GM19035 (cell line): ENCODE measurements at regions not wholly inside any gene's neighbourhood (a gene's known extent, or its start where the extent isn't known, plus 50 kb on each side); places are given as distances from the start of the nearest gene placed in this dataset.

ENCODE experiments used
- ATAC-seq: cut with Tn5 transposase; IDR thresholded peaks from one replicate; pipeline ENCODE4 v1.9.1; 2021; ENCODE audit not compliant: unreplicated experiment

DNA sequence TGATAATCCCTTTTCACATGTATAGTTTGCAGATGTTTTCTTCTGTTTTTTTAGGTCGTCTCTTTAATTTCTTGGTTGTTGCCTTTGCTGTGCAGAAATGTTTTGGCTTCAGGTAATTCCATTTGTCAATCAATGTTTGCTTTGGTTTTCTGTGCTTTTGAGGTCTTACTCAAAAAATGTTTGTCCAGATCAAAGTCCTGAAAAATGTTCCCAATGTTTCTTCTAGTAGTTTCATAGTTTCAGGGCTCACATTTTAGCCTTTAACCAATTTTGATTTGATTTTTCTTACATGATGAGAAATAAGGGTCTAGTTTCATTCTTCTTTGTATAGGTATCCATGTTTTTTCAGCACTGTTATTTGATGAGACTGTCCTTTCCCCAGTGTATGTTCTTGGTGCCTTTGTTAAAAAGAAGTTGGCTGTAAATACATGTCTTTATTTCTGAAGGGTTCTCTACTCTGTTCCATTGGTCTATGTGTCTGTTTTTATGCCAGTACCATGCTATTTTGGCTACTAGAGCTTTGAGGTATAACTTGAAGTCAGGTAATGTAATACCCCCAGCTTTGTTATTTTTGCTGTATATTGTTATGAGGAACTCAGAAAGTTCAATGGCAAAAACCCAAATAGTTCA is 578.7 kb upstream of the SEL1L start:
- ATAC-seq = no peak

DNA sequence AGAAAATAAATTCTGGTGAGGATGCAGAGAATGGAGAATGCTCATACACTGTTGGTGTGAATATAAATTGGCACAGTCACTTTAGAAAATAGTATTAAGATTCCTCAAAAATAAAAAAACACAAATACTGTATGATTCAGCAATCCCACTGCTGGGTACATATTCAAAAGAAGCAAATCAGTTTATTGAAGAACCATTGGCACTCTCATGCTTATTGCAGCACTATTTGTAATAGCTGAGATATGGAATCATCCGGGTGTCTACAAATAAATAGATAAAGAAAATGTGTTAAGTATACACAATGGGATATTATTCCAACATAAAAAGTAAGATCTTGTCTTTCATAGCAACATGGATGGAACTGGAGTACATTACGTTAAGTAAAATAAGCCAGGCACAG is 579.4 kb upstream of the SEL1L start:
- no peak for ATAC-seq

DNA sequence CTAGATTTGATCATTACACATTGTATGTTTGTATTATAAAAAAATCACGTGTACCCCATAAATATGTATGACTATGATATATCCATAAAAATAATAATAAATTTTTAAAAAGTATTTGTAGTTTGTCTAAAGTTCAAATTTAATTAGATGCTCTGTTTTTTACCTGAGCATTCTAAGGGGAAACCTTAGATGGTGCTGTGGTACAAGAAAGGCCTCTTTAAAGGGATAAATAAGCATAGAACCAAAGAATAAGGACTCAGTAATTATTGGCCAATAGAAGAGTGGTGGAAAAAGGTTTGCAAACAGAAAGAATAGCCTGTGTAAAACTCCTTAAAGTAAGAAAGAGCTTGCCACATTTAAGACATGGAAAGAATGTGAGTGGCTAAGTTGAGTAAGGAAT is 580.1 kb upstream of the SEL1L start:
- ATAC-seq = no peak

DNA sequence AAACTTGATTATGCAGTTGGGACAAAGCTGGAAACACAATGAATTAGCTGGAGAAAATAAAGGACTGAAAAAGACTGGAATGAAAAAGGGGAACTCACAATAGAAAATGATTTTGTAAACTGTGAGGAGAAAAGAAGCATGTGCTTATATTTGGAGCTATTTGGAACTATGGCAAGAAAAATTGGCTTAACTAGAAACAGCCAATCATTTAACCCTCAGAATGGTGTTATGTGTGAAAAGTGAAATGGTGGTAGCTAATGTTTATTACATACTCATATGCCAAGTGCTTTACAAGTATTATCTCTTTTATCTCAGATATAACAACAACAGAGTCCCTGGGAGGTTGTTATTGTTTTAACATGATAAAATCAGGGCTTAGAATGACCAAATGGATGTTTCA is 583.1 kb upstream of the SEL1L start:
- no peak for ATAC-seq

DNA sequence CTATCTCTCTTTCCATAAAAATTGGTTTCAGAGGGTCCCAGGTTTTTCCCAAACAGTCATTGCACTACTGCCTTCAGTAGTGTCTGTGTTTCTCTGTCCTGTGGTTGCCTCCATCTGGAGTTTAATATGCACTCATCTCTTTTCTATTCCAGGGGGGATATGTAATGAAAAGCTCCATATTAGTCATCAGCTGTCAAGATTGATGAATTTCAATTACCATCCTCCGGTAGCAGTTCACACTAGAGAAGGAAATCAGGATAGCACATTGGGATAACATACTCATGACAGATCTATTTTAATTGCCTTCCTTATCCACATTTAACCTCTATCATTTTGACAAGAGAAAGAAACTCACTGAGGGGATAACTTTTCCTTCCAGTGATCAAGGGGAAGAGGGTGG is 589.0 kb upstream of the SEL1L start:
- no peak for ATAC-seq

DNA sequence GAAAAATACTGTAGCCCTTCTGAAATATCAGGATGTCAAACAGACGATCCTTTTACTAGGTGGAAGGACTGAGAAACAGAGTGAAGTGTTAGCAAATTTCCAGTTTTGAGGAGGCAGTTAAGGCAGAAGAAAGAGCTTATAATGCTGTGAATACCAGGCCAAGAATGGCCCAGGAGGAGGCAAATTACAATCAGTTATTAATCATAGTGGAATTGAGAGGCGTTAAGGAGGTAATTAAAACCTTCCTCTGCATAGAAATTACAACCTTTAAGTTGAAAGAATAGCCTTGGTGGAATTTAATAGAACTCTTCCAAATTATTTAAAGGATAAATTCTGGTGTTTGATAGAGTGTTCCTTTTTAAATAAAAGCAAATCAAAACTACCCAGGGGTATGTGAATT is 590.9 kb upstream of the SEL1L start:
- no peak for ATAC-seq

DNA sequence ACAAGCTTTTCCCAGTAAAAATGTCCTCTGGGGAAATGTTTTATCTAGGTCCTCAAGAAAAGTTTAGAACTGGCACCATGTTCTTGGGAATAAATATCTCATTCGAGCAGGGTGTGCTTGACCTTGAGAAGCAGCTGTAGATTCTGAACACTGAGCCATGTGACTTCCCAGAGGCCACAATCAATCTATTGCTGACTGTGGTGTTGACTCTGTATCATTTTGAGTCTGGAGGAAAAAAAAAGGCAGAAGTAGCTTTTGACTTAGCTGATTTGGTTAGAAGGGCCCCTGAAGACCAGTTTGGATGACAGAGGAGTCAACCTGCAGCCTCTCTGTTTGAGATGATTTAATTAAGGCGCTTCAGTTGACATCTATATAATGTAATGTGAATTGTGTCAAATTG is 592.4 kb upstream of the SEL1L start:
- no peak for ATAC-seq

DNA sequence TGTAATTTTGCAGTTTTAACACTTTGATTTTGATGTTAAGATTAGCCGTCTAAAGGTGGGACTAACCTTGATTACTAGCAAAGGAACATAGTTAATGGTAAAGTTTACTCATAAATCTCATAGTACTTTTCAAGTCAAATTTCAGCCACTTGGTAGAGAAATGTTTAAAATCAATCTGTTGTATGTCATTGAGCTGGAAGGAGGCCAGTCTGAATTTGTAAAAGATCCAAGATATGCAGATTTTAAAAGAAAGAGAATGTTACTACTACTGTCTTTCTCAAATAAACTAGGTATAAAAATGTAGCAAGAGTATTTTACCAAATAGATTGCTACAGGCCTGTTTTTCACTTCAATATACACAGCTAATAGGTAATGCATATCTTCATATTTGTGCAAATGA is 600.8 kb upstream of the SEL1L start:
- ATAC-seq = no peak

DNA sequence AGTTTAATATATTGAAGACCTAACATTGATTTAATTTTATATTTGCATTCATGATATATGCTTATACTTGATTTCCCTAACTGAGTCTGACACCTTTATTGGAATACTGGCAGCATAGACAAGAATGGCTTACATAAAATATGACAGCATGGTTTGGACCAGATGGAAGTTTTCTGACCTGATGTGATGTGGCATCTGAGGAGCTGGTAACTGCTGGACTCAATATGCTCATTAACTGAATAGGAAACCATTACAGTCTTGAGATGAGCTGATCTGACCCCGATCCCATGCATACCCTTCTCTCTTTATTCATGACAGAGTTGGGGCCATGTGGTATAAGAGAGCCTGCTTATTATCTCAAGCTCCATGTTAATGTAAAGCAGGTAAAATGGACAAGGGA is 604.8 kb upstream of the SEL1L start:
- no peak for ATAC-seq

DNA sequence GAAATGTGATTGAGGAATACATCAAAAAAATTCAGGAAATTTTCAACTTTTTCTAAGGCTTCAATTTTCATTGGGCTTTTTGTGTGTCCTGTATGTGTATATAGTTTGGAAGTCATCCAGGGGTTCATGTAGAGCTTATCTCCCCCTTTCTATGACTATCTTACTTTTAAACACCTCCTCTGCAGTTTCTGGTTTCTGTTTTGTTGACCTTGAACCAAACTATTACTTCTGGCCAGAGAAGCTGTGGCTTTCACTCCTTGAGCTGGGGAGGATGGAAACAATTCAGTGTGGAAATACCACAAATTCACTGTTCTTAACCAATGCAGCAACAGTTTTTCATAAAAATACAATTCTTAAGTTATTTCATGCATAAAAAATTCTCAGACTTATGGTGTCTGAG is 613.2 kb upstream of the SEL1L start:
- ATAC-seq = no peak

DNA sequence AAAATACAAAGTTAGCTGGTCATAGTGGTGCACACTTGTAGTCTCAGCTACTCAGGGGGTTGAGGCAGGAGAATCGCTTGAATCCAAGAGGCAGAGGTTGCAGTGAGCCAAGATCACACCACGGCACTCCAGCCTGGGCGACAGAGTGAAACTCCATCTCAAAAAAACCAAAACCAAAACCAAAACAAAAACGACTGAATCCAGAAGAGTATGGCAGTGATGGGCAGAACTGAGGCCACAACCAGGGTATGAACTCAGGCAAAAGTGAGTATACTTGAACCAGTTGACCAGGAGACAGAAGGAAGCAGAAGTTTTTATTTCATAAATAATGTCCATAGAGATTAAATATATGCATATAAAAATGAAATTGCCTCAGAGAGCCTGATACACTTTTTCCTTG is 620.0 kb upstream of the SEL1L start:
- ATAC-seq = no peak

DNA sequence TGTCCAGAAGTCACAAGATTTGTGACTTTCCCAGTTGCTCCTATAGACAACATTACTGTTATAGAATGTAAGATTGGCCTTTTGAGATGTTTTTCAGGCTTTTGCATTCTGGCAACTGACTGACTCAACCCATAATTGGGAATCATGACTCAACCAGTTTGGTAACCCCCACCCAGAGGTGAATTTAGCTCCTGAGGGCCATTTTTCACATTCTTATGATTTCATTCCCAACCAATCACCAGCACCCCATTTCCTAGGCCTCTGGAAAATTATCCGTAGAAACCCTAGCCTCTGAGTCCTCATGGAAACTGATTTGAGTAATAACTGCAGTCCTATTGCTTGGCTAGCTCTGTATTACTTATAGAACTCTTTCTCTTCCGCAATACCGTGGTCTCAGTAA is 626.0 kb upstream of the SEL1L start:
- ATAC-seq = no peak

DNA sequence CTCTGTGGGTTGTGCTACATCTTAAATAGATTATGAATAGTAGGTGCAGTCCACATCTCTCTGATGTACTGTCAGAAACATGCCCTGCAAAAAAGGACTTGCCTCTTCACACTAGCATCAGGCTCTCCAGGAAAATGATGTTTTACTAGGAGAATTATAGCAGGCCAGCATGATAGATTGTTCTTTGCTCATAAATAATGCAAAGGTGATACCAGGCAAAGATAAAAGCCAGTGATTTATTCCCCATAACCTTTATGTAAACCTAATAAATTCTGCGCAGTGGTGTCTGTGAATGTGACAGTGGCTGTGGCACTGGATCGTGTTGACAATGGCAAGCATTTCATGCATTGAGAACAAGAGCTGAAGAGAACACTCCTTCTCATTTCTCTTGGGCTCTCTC is 646.5 kb upstream of the SEL1L start:
- no peak for ATAC-seq

DNA sequence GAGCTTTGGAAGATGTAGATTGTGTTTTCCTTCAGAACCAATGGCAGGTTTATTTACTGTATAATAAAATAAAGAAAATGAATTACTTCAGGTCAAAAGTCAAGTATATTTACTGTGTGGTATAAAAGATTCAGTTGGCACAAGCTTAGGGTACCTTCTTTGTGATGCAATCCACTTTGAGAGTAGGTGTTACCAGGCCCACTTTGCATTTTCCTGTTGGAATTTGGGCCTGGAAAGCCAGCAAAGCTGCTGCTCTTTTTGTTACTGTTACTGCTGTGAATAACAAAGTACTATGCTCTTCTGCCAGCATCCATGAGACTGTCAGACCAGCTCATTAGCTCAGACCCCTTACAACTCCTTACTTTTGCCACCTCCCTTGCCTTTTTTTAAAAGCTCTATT is 649.0 kb upstream of the SEL1L start:
- ATAC-seq = no peak

DNA sequence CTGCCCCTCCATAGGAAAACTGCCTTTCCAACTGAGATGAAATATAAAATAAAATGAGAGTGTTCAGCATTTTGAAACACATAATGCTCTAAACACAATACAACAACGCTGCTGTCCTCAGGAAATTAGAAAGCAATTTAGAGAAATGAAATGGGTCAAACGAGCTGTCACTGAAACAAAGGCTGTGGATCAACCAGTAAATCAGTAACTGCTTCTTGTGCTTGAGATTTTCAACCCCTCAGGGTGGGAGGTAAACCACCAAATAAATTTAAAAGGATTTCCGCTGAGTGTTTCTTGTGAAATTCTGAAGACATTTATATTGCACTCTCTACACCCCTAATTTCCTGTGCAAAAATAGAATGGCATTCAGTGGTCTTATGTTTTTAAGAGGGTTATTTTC is 657.1 kb upstream of the SEL1L start:
- no peak for ATAC-seq

DNA sequence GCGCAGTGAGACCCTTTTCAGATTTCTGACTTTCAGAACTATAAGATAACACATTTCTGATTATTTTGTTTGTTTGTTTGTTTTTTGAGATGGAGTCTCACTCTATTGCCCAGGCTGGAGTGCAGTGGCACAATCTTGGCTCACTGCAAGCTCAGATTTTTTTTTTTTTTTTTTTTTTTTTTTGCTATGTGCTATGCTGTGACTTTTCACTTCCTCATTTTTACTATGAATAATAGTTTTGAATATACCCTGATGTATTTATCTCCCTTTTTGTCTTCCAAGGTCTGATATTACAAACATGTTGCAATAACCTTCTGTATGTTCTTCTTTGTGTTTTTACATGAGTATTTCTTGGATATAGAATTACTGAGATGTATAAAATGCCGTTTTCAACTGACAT is 658.7 kb upstream of the SEL1L start:
- no peak for ATAC-seq

DNA sequence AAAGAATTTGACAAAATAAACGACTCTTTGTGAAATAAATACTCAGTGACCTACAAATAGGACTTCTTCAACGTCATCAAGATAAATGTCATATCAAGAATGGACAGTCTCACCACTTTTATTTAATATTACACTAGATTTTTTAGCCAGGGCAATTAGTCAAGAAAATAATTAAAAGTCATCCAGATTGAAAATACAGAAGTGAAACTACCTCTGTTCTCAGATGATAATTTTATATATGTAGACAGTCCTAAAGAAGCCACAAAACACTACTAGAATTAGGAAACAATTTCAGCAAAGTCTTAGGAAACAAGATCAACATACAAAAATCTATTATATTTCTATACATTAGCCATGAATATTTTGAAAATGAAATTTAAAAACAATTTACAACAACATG is 689.6 kb upstream of the SEL1L start:
- no peak for ATAC-seq

DNA sequence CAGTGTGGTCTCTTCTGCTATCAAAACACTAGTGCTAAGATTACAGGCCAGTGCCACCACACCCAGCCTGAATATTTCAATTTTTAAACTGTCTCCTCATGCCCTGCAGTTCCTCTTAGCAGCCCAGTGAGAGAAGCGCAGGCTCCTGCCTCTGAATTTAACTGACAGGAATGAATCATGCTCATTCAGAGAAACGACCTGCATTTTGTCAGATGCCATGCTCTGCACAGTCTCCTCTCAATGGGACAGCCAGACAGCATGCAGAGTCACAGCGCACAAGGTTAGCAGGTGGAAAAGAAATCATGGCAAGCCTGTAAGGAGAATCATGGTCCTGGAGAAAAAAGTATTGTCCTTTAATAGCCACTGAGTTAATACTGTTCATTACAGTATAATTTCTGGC is 691.0 kb upstream of the SEL1L start:
- no peak for ATAC-seq

DNA sequence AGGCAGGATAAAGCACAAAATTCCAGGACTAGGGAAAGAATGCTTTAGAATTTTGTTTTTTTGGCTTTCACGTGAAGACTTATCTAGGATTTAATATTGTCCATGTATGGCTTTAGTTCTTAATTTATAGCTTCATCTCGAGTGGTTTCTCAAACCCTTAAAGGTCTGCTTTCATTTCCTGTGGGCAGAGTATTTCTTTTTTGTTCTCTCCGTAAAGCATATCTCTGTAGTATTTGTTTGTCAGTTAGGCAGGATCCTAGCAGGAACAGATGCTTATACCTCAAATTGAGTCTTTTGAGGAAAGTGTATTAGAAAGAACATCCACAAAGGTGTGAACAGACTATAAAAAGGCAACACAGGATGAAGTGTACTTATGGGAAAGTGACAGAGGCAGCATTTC is 697.1 kb upstream of the SEL1L start:
- ATAC-seq = no peak

DNA sequence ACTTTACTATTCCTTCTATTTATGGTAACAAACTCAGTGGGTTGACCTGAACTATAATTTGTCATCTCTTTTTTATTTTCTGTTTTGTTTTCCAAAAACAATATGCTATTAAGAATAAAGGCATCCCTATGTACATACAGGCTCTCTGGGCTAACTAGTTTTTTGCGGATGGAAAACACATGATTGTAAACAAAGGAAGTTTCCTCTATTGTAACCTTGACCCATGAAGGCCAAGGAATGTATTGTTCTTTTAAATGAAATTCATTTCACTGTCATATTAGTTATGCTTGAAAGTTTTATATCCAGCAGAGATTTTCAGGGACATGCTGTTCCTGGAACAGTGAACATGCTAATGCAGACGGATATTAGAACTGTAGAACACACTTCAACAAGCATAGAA is 705.0 kb upstream of the SEL1L start:
- no peak for ATAC-seq

DNA sequence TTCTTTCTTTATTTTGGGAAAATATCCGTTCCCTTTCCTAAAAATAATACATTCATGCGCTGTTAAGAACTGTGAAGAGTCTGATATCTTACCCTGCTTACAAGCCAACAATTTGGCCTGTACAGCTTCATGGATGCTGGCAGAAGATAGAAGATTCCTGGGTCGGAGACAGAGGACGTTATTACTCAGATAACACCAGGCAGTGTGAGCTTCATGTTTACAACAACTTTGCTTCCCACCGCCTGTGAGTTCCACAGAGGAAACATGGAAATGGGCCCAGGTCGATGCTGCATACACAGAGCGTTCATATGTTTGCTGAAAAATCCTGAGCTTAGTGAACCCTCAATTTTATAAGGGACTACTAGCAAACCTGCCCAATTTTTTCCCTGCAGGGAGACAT is 705.6 kb upstream of the SEL1L start:
- ATAC-seq = no peak

DNA sequence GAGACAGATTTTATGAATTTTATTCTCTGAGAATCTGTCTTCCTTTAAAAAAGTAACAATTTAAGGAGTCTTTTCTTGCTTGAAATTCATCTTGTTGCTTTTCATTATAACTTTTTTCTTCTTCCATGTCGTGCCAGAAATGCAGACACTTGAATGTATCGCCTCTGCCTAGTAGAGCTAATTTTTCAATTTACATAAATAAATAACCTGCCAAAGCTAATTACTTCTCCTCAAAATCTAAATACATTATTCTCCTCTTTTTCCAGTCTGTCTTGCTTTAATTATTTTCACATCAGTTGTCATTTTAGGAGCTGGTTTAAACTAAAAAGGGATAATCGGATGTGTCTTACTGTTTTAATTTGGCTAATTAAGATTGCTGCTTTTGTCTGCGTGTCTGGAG is 711.1 kb upstream of the SEL1L start:
- ATAC-seq = no peak

DNA sequence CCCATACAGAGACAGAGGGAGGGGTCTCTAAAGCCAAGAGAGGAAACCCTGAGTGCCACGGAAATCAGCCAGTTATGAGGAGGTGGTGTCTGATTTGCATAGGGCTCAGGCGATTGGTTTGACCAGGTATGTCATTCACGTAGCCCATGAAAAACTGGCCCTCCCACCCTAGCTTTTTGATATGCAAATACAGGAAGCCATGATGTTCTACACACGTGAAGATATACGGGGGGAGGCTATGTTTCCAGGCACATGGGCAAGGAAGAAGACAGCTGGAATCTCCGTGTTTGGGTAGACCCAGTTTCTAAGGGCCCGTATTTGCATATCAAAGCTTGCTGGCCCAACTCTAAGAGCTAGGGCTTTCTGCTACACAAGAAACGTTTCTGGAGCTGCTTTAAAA is 717.8 kb upstream of the SEL1L start:
- no peak for ATAC-seq

DNA sequence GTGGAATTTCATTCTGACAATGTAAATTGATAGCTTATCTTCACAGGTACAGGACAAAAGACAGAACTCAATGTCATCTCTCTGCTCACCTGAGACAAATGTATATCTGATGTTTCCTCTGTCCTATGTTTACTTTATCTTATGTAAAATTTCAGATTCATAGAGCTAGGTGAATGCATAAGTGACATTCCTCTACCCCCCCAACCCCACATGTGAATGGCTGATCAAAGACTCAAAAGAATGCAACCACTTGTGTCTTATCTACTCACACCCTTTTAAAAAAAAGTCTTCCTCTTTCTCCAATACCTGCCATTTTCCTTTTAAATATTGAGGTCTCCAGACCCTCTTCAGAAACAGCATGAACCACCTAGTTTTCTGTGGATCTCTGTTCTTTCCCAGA is 736.6 kb upstream of the SEL1L start:
- no peak for ATAC-seq
